DMS153 treated with DMSO at 0.1 percent for 48 hours (cell line): ENCODE measurements at regions not wholly inside any gene's neighbourhood (a gene's known extent, or its start where the extent isn't known, plus 50 kb on each side); places are given as distances from the start of the nearest gene placed in this dataset.

ENCODE experiments used
- DNase-seq: peaks from one replicate; lab custom pipeline; 2025; ENCODE audit not compliant: unreplicated experiment; lab: John Stamatoyannopoulos, UW

DNA sequence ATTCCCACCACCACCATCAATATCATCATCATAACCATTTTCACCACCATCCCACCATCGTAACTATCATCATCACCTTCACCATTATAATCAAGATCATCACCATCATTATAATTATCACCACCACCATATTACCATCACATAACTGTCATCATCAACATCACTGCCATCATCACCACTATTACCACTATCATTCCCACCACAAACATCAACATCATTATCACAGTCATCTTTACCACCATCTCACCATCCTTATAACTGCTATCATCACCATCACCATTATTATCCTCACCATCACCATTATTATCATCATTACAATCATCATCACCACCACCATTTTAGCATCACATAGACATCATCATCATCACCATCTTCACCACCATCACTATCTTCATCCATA, 167.1 kb upstream of the ZMIZ1 start:
- no peak for DNase-seq

DNA sequence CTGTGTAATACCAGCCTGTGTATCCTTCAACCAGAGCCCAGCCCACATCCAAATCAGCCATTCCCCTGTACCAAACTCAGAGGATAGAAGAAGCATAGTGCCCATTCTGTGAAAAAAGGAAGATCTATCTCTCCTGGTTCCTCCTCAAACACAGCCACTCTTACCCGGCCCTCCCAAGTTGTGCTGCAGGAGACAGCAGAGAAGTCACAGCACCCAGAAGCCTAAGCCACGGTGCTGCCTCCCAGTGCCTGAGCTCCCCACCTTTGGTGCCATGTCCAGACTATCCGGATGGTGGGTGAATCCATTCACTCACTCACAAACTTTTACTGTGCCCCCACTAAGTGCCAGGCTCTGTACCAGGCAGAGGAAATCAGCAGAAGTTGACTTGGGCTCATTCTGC, 166.0 kb upstream of the ZMIZ1 start:
- no peak for DNase-seq

DNA sequence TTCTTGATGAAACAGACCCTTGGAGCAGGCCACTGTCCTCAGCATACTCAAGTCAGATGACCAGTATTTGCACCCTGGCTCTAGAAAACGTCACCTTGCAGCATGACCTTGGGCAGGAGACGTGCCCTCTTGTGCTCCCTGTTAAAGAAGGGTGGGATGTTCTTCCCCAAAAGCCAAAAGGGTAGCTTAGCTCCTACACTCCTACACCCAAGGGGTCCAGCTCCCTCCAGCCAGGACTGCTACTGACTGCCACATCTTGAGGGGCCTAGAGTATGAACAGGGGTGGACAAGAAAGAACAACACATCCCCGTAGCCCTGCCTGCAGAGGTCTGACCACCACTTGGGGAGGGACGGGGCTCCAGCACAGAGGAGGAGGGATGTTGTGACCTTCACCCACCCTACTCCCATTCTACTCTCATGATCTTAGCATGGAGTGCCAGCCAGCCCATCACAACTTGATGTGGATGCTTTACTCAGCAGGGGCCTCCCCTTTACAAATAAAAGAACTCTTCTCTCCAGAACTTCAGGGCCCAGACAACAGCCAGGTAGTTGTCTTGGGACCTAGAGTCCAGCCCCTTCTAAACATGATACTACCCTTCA, 165.3 kb upstream of the ZMIZ1 start:
- no peak for DNase-seq

DNA sequence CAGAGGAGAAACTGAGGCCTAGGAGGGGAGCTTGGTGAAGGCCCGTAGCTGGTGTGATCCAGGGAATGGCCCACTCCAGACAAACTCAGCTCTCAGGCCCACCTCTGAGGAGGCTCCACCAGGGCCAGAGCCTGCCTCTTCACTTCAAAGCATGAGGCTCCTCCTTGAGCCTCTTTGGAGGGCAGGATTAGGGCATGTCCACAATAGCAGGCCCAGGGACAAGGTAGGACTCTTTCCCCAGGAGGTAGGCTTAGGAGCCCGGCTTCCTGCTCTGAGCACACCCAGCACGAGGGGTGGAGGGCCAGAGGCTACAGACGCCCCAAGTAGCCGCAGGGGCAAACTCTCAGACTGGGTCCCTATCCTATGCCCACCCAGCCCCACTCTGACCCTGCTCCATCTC, 164.6 kb upstream of the ZMIZ1 start:
- DNase-seq = no peak

DNA sequence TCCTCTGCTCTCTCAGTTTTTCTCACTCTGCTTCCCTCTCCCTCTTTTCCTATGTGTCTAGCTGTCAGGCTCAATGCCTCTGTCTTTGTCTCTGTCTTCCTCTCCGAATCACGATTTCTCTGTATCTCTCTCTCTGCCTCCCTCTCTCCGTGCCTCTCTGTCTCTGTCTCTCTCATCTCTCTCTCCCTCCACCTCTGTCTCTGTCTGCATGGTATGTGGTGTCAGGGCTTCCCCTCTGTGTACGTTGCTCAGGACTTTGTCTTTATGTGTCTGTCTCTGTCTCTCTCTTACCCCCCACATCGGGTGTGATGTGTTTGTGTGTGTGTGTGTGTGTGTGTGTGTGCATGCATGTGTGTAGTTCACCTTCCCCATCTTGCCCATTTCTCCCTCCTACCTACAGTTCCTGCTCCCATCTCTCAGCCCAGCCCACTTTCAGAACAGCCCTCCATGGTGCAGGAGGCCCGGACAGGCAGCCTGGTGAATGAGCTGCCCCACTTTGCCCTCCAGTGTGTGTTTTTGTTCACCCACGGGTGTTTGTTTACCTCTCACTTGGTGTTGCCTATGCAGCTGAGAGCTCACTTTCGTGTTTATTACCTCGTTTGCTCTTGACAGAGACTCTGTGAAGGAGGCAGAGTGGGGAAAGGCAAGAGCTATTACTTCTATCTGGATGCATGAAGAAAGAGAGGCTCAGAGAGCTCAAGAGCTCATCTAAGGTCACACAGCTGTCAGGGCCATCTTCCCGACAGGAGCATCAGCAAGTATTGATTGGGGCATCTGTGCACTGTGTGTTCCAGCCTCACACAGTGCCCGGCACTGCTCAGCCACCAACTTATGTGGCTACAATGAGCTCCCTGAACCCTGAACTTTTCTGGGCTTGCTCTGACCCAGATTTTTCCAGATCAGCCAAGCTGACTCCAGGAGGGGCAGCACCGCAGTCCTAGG, 163.5 kb upstream of the ZMIZ1 start:
- no peak for DNase-seq

DNA sequence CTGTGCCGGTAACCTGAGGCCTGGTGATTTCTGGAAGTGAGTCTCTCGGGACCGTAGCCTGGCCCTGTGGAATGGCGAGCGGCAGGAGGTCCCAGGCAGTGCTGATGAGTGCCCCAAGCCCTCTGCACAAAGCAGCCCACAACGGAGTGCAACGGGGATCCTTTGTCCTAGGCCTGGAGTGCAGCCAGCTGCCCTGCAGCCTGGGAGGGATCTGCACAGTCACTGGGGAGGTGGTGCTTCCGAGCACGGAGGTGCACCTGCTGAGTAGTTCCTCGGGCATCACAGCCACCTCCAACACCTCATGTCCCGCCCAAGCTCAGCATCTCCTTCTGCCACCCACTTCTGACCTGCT, 162.8 kb upstream of the ZMIZ1 start:
- peak; percentile 67 for DNase-seq

DNA sequence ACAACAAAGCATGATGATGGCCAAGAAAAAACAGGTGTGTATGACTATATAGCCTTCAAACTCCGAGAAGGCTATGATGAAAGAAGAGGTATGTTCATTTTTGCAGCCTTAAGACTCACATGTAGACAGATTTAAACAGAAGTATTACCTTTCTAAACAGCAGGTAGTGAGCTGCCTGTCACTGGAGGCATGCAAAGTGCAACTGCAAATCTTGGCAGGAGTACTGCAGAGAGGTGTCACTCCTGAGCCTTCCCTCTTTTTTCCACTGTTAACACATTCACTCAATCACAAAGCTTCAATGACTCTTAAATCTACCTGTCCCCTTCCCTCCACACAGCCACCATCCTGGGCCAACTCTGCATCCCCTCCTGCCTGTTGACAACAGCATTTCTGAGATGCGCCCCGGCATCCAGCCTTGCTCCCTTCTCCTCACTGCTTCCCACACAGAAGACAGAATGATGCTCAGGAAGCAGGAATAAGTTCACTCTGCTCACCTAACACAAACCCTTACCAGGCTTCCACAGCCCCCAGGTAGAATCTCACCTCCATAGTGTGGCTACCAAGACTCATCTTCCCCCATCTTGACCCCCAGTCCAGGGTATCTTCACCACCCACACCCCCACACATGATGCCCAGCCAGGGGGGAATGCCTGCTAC, 161.9 kb upstream of the ZMIZ1 start:
- DNase-seq = no peak

DNA sequence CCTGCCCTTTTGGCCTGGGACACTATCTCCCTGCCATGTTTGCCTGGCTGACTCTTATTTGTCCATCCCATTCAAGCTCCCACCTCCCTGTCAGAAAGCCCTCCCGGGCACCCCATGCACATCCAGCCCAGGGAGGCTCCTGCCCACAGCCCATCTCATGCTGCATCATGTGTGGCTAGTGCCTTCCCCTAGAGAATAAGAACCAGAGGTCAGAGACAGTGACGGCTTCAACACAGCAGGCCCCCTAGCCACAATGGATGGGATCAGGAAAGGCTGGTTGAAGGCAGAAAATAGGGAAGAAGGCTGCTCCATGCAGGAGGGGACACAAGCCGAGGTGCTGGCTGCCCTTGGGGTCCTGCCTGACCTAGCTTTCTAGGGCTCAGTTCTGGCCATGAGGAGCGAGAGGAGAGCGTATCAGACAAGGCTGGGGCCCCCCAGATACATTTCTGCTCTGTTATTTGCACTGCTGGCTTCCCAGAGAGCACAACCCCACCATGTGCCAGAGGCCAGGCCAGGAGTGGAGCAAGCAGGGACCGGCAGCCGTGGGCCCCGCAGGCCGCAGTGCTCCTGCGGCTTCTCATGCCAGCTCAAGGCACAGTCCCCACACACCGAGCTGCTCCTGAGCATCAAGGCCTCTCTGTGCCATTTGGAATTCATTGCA, 161.1 kb upstream of the ZMIZ1 start:
- DNase-seq = no peak

DNA sequence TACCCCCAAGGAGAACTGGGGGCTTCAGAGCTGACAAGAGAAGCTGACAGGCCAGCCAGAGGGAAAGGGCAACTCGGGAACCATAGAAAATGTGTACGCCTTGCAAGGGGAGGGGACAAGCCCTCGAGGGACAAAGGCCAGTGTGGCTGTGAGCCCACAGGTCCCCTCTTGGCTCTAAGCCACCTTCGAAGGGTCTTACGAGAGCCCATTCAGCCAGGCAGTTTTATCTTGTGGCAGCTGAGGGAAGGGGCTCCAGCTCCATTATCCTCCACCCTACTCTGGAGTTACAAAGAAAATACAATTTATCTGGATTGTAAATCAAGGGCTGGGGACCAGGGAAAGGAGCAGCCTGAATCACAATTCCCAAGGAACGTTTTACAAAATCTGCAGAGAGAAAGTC, 159.5 kb upstream of the ZMIZ1 start:
- DNase-seq = no peak

DNA sequence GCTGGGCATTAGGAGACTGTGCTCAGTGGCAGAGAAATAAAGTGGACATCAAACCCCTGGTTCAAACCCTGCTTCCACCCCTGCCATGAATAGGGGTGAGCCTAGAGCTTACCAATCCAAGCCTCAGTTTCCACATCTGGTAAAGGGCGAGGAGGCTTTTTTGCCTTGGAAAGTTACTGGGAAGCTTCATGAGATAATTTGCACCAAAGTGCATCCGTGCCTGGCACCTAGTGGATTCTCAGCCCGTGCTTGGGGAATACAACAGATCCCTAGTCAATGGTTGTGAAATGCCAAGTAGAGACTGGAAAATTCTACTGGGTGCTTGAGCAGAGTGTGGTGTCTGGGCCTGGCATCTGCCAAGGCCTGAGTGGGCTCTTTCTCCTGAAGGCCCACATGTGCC, 158.7 kb upstream of the ZMIZ1 start:
- no peak for DNase-seq

DNA sequence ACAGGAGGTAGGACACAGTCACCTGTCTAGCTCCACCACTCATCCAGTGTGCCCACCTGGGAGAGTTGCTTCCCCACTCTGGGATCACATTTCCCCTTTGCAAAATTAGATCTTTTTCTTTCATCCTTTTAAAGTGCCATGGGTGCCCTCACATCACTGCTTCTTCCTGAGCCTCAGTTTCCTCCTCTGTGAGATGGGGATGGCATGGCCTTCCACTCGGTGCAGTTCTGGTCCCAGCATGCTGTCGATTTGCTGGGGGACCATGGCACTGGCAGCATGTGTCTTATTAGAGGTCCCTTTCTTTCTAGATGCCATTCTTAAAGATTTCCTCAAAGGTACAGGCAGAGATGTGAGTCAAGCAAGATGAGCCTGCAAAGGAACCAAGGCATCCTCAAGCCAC, 158.3 kb upstream of the ZMIZ1 start:
- DNase-seq = no peak

DNA sequence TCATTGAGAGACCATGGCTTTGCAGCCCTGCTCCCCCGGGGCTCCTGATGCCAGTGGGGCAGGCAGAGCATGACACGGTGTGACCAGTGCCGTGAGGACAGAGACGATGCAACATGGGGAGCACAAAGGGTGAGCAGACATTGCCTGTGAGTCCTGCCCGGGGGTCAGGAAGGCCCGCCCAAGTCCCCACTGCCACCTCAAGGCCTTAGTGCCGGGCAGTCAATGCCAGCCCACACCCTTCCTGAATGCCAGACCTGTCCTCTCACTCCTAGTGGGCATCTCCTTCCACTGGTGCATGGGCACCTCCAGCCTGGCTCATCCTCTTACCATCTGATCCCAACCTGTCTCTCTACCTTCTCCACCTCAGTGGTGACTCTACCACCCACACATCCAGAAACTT, 157.9 kb upstream of the ZMIZ1 start:
- no peak for DNase-seq

DNA sequence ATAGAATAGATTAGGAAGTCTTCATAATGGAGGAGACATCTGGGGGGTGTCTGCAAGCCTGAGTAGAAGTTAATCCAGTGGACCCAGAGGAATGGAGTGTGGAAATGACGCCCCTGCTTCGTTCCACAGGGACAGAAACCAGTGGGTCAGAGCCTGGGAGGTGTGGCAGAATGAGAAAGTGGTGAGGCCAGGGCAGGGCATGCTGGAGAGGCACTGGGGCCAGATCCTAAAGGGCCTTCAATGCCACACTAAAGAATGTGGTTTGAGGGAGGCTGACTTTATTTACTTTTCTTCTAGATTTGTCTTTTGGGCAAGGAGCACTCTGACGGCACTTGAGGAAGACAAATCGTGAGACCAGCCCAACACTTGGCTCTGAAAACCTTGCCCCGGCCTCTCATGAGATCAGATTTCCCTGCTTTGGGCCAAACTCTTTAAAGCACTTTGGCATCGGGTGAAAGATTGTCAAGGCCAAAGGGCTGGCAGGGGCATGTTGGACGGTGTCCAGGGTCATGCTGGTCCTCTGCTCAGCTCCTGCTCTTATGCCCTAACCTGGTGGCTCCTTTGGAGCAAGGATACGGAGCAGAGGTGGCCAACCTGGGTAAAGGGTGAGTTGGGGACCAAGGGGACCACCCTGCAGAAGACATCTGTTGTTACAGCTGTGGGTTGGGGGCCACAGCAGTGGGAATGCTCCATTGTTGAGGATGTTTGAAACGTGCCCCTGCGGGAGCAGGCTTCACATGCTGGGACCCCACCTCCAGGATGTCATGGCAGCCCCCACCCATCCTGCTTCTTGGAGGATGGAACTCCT, 157.0 kb upstream of the ZMIZ1 start:
- DNase-seq = no peak

DNA sequence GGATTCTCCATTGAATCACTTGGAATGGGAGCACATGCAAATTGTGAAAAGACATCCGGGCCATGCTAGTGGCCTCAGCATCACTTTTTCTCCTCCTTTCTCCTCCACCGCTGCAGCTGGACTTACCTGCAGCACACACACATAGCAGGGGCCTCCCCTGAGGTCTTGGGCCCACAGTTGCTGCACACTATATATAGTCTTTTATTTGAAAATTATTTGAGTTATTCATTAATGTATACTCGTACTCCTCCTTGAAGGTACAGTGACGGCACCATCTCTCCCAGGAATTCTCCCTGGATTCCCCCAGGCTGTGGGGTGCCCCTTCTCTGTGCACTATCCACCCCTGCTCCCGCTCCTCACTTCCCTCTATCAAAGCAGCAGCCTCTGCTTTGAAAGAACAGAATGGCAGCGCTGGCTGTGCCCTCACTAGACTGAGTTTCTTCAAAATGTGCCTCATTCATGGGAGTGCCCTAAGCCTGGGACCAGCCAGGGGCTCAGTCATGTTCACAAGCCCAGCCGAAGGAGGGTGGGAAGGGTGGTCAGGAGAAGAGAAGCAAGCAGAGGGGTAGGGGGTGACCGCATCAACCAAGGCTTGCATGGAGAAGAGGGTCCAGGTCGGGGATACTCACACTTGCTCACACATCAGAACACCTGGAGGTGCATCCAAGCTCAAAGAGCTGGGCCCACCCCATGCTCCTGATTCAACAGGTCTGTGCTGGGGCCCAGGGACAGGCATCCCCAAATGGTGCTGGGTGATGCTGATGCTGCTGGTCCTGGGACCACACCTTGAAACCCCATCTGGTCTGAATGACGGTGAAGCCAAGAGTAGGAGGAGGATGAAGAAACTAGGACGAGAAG, 156.2 kb upstream of the ZMIZ1 start:
- DNase-seq = no peak

DNA sequence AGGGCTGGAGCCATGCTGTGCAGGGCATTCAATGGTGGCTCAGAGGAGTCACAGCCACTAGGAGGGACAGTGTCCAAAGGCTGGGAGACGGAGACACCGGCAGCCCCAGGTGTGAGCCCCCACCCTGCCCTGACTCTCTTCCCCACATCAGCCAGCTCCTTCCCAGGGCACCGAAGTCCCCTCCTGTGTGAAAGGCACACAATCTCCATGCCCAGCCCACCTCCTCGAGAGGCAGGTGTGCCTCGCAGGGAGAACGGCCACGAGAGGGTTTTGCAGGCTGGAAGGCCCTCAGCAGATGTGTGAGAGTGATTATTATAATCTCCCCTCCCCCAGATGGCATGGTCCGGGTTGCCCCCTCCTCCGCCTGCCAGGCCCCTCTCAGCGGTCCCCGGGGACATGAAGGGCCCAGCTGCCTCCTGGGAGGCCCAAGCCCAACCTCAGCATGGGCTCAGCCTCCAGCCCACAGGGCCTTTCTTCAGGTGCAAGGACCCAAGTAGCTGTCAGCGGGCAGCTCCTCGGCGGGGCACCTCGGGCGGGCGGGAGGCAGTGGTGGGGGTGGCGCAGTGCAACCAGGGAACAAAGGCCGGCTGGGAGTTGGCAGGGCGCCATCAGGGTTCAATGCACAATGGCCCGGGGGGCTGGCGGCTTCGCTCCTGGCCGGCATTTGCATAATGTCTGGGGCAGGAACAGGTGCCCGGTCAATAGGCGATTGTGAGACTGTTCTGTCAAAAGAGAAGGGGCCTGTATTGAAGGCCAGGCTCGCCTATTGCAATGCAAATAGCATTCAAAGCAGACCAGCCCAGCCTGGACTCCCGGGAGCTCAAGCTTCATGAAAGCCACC, 155.3 kb upstream of the ZMIZ1 start:
- DNase-seq = peak; percentile 91

DNA sequence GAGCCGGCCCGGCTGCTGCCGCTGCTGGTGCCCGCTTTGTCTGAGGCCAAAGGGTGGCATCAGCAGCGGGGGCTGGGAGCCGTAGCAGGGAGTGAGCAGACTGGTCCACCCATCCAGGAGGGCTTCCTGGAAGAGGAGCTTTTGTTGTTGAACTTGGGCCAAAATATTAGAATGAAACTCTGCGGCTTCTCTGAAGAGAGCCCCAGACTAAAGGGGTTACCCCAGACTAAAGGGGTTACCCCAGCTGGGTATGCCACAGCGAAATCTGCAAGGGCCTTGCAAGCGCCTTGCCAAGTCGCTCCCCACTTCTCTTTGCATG, 154.7 kb upstream of the ZMIZ1 start:
- no peak for DNase-seq

DNA sequence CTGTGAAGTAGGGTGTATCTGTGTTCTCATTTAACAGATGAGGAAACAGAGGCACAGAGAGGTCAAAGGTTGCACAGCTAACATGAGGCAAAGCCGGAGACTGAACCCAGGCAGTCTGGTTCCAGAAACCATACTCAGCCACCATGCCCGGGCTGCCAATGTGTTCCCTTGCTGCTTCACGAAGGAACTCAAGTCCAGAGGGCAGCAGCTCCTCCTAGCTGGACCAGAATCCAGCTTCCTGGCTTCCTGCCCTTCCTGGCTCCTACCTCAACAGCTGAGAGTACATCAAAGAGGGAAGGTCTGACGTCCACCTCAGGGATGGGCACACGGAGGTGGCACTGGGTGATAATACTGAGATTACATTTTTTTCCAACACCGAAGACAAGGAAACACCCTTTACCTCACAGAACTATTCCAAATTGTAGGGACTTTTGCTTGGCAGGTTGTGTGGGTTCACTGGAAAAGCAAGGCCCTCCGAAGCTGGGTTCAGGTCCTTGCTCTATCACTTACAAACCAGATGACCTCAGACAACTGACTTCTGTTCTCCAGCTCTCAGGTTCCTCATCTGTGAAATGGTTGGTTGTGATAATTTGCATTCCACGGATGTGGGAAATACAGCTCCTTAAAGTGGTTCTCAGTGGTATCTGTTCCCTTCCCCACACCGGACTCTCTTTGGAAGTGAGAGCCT, 154.1 kb upstream of the ZMIZ1 start:
- DNase-seq = no peak

DNA sequence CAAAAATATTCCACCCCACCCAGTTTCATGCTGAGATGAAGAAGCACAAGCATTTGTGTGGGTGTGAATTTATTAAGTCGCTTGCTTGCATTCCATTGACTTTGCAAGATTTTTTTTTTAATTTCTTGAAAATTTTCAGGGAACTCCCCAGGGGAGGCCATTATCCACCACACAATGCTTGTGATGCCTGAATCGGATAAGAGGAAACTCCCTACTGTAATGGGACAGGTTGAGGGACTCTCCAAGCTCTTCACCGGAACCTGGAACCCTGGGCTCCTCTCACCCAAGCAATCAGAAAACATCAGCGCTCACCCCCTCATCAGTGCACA, 153.6 kb upstream of the ZMIZ1 start:
- DNase-seq = no peak

DNA sequence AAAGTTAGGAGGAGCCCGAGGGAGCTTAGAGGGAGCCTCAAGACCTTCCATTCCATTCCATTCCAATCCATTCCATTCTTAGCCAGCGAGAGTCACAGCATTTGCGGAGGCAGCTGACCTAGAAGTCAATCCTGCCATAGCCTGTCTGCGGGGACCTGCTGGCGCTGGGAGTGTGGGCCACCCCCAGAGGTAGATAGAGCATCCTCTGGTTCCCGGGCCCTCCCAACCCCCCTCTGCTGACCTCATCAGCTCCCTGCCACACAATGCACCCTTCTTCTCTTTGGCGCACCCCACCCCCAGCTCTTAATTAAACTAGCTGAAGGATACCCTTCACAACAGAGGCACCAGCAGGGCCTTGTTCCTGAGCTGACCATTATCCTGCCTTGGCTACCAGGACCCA, 152.5 kb upstream of the ZMIZ1 start:
- DNase-seq = no peak
